CD4-positive, alpha-beta memory T cell (primary cell): ENCODE measurements at regions not wholly inside any gene's neighbourhood (a gene's known extent, or its start where the extent isn't known, plus 50 kb on each side); places are given as distances from the start of the nearest gene placed in this dataset.
"Not testable (repeated sequence)": the region's sequence is repeated elsewhere in the genome, so short reads cannot be mapped to it uniquely, and the experiment has no call there.

Experiments used
- CTCF ChIA-PET: fragments of 350-600 bp; sonication (Branson Sonifier 250); formaldehyde crosslinking; loops from one replicate; lab custom pipeline; 2021; ENCODE audit warnings: inconsistent platforms; ENCODE audit not compliant: partially characterized antibody; lab: Charles Lee
- POLR2A ChIA-PET: fragments of 350-600 bp; sonication (Branson Sonifier 250); formaldehyde crosslinking; loops from one replicate; lab custom pipeline; 2021; ENCODE audit not compliant: partially characterized antibody; lab: Charles Lee
- DNase-seq, 5 donors: peaks; one replicate each; pipeline versions ENCODE4 v3.0.0 to v3.0.0-alpha.2; 2020 to 2022; ENCODE audit warnings: mixed read lengths in 1 of 5
- H3K27ac ChIP-seq: one replicate; pipeline ENCODE4 v1.7.0; 2013; ENCODE audit warnings: low read depth, low read length
- H3K27me3 ChIP-seq: 2 replicates; pipeline ENCODE4 v1.7.0; 2013; ENCODE audit warnings: mild to moderate bottlenecking, low read length, moderate library complexity; ENCODE audit not compliant: insufficient read depth
- H3K36me3 ChIP-seq: 2 replicates; pipeline ENCODE4 v1.7.0; 2013; ENCODE audit warnings: mild to moderate bottlenecking, low read length, moderate library complexity; ENCODE audit not compliant: insufficient read depth
- H3K4me1 ChIP-seq: 2 replicates; pipeline ENCODE4 v1.7.0; 2013; ENCODE audit warnings: mild to moderate bottlenecking, low read length, moderate library complexity; ENCODE audit not compliant: insufficient read depth
- H3K4me3 ChIP-seq, 2 donors: one replicate each; pipeline ENCODE4 v1.7.0; 2013; ENCODE audit warnings: low read length in 2 of 2, mild to moderate bottlenecking in 1 of 2
- H3K9me3 ChIP-seq, 2 donors: one replicate each; pipeline ENCODE4 v1.7.0; 2013; ENCODE audit warnings: low read length in 2 of 2, control low read depth in 1 of 2; ENCODE audit not compliant: control insufficient read depth in 1 of 2
- H3K27ac Mint-ChIP-seq, 7 donors: one replicate each; pipeline ENCODE4 v1.8.0; 2020 to 2021; ENCODE audit warnings: mixed read lengths in 7 of 7, mild to moderate bottlenecking in 6 of 7, inconsistent platforms in 3 of 7, moderate library complexity in 3 of 7
- H3K27me3 Mint-ChIP-seq, 2 donors: one replicate each; pipeline ENCODE4 v1.8.0; 2020 to 2021; ENCODE audit warnings: mixed read lengths in 2 of 2
- H3K36me3 Mint-ChIP-seq, 2 donors: one replicate each; pipeline ENCODE4 v1.8.0; 2020 to 2021; ENCODE audit warnings: mixed read lengths in 2 of 2, inconsistent platforms in 1 of 2, mild to moderate bottlenecking in 1 of 2
- H3K4me1 Mint-ChIP-seq, 4 donors: one replicate each; pipeline ENCODE4 v1.8.0; 2020 to 2021; ENCODE audit warnings: mixed read lengths in 4 of 4, mild to moderate bottlenecking in 1 of 4
- H3K4me3 Mint-ChIP-seq, 8 donors: one replicate each; pipeline ENCODE4 v1.8.0; 2020 to 2021; ENCODE audit warnings: mixed read lengths in 8 of 8, mild to moderate bottlenecking in 7 of 8, moderate library complexity in 6 of 8, inconsistent platforms in 3 of 8
- H3K9me3 Mint-ChIP-seq, 8 donors: one replicate each; pipeline ENCODE4 v1.8.0; 2020 to 2021; ENCODE audit warnings: mixed read lengths in 8 of 8, mild to moderate bottlenecking in 5 of 8, inconsistent platforms in 3 of 8, moderate library complexity in 1 of 8
- intact Hi-C: fragments of 100-400 bp; cut with micrococcal nuclease; formaldehyde crosslinking; loops from one replicate; pipeline ENCODE4 v1.15.1; 2023

GRCh38 chr16:29348123-29348690 is 58.3 kb downstream of the NPIPB11 start:
- H3K27me3 ChIP-seq, H3K36me3 ChIP-seq, H3K27me3 Mint-ChIP-seq, POLR2A ChIA-PET, intact Hi-C loops, H3K27ac ChIP-seq, H3K27ac Mint-ChIP-seq, CTCF ChIA-PET, H3K9me3 Mint-ChIP-seq, H3K36me3 Mint-ChIP-seq, H3K9me3 ChIP-seq, H3K4me1 Mint-ChIP-seq, DNase-seq, H3K4me3 Mint-ChIP-seq, H3K4me3 ChIP-seq, H3K4me1 ChIP-seq: not testable (repeated sequence)

GRCh38 chr16:29346796-29347580 is 59.5 kb downstream of the NPIPB11 start:
- intact Hi-C loops, H3K27me3 Mint-ChIP-seq, H3K9me3 Mint-ChIP-seq, H3K36me3 ChIP-seq, POLR2A ChIA-PET, H3K4me3 ChIP-seq, H3K9me3 ChIP-seq, H3K36me3 Mint-ChIP-seq, H3K4me1 Mint-ChIP-seq, H3K27ac ChIP-seq, CTCF ChIA-PET, H3K27me3 ChIP-seq, DNase-seq, H3K4me1 ChIP-seq, H3K4me3 Mint-ChIP-seq, H3K27ac Mint-ChIP-seq: not testable (repeated sequence)

GRCh38 chr16:29346203-29346602 is 60.3 kb downstream of the NPIPB11 start:
- H3K9me3 Mint-ChIP-seq, H3K27me3 ChIP-seq, H3K4me3 Mint-ChIP-seq, H3K27ac Mint-ChIP-seq, DNase-seq, H3K36me3 Mint-ChIP-seq, H3K4me3 ChIP-seq, H3K27me3 Mint-ChIP-seq, H3K4me1 ChIP-seq, CTCF ChIA-PET, POLR2A ChIA-PET, H3K36me3 ChIP-seq, H3K9me3 ChIP-seq, H3K27ac ChIP-seq, H3K4me1 Mint-ChIP-seq, intact Hi-C loops: not testable (repeated sequence)

GRCh38 chr16:29342937-29343336 is 63.6 kb downstream of the NPIPB11 start:
- peak overlapping the region in 1 of 7 donors; percentile 1 for H3K27ac Mint-ChIP-seq
- not testable (repeated sequence) for H3K4me1 Mint-ChIP-seq, H3K4me3 ChIP-seq

GRCh38 chr16:29340779-29341438 is 65.6 kb downstream of the NPIPB11 start:
- DNase-seq, H3K27ac ChIP-seq, H3K36me3 ChIP-seq, H3K4me1 Mint-ChIP-seq, H3K9me3 ChIP-seq, H3K4me3 Mint-ChIP-seq, H3K27ac Mint-ChIP-seq, H3K4me1 ChIP-seq, CTCF ChIA-PET, POLR2A ChIA-PET, H3K27me3 ChIP-seq, H3K36me3 Mint-ChIP-seq, intact Hi-C loops, H3K27me3 Mint-ChIP-seq, H3K9me3 Mint-ChIP-seq, H3K4me3 ChIP-seq: not testable (repeated sequence)

More at GRCh38 chr16:29342937-29343336, 63.6 kb downstream of the NPIPB11 start:
- H3K27me3 Mint-ChIP-seq, DNase-seq, H3K4me3 Mint-ChIP-seq, H3K27ac ChIP-seq, H3K9me3 Mint-ChIP-seq, CTCF ChIA-PET, H3K27me3 ChIP-seq, intact Hi-C loops, POLR2A ChIA-PET, H3K4me1 ChIP-seq, H3K36me3 ChIP-seq, H3K9me3 ChIP-seq, H3K36me3 Mint-ChIP-seq: not testable (repeated sequence)

- DNase-seq, H3K27ac Mint-ChIP-seq, H3K4me1 ChIP-seq, H3K4me3 Mint-ChIP-seq, H3K27me3 Mint-ChIP-seq, H3K36me3 Mint-ChIP-seq, CTCF ChIA-PET, H3K27ac ChIP-seq, intact Hi-C loops, H3K27me3 ChIP-seq, H3K9me3 ChIP-seq, H3K9me3 Mint-ChIP-seq, H3K4me1 Mint-ChIP-seq, H3K4me3 ChIP-seq, POLR2A ChIA-PET, H3K36me3 ChIP-seq: not testable (repeated sequence)
These were observed 66.3 kb downstream of the NPIPB11 start for GRCh38 chr16:29340235-29340634.

GRCh38 chr16:29338821-29339700 is 67.5 kb downstream of the NPIPB11 start:
- H3K27me3 Mint-ChIP-seq, H3K9me3 ChIP-seq, H3K27ac ChIP-seq, POLR2A ChIA-PET, DNase-seq, H3K27ac Mint-ChIP-seq, H3K27me3 ChIP-seq, H3K4me3 ChIP-seq, intact Hi-C loops, H3K9me3 Mint-ChIP-seq, H3K36me3 Mint-ChIP-seq, H3K36me3 ChIP-seq, CTCF ChIA-PET, H3K4me1 Mint-ChIP-seq, H3K4me3 Mint-ChIP-seq, H3K4me1 ChIP-seq: not testable (repeated sequence)
